ENCODE measurements at regions not wholly inside any gene's neighbourhood (a gene's known extent, or its start where the extent isn't known, plus 50 kb on each side); places are given as distances from the start of the nearest gene placed in this dataset.

DNA sequence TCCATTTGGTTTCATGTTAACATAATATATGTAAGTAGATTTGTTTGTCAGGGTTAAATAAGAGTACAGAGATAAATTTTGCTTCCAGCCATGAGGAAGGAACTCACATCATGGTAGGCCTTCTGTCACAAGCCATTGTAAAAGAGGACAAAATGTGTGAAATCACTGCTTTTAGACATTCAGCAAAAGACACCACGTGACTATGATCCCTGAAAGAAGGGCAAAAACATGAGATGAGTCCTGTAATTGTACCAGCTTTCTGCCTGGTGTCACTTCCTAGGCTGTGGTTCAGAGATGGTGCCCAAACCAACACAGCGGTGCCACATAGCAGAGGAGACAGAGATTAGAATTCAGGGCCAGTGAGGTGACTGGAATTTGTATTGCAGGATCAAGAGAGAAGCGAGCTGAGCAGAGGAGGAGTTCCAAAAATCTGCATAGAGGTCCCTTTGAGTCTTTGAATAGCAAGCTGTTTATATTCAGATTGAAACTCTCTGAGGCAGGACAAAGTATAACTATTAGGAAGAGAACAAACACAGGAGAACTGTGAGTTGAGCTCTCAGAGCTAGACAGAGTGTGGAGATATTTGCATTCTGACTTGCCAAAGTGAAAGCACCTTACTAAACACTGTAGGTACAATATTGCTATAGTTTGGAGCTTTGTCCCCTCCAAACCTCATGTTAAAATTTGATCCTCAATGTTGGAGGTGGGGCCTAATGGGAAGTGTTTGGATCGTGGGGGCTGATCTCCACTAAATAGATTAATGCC is 52.6 kb upstream of the PDE7B start:
- H3K79me2 ChIP-seq (ENCODE audit: insufficient read depth, low read length) = no peaks in the 10 kb centered on the region
- H3K9me3 ChIP-seq (ENCODE audit: insufficient read depth, low read length) = no peaks in the 10 kb centered on the region
- H3K27me3 ChIP-seq (ENCODE audit: low read length) = no peaks in the 10 kb centered on the region
- H2AFZ ChIP-seq (ENCODE audit: low read depth, low read length, severe bottlenecking) = no peak overlapping the region
- no peaks in the 10 kb centered on the region for H4K20me1 ChIP-seq (ENCODE audit: low read depth, low read length)
- TF ChIP-seq, protein P1, sequence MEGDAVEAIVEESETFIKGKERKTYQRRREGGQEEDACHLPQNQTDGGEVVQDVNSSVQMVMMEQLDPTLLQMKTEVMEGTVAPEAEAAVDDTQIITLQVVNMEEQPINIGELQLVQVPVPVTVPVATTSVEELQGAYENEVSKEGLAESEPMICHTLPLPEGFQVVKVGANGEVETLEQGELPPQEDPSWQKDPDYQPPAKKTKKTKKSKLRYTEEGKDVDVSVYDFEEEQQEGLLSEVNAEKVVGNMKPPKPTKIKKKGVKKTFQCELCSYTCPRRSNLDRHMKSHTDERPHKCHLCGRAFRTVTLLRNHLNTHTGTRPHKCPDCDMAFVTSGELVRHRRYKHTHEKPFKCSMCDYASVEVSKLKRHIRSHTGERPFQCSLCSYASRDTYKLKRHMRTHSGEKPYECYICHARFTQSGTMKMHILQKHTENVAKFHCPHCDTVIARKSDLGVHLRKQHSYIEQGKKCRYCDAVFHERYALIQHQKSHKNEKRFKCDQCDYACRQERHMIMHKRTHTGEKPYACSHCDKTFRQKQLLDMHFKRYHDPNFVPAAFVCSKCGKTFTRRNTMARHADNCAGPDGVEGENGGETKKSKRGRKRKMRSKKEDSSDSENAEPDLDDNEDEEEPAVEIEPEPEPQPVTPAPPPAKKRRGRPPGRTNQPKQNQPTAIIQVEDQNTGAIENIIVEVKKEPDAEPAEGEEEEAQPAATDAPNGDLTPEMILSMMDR (IDR thresholded peaks at IDR 0.05; ENCODE audit: insufficient read depth, low read length, poor library complexity, severe bottlenecking) = no peak
- TF ChIP-seq EZH2phosphoT487 (conservative IDR thresholded peaks at IDR 0.05; ENCODE audit: low read length) = no peak
- H3F3A ChIP-seq (ENCODE audit: insufficient read depth) = no peaks in the 10 kb centered on the region
- no peaks in the 10 kb centered on the region for H3K9me2 ChIP-seq (replicated peaks; ENCODE audit: insufficient read depth, low read length)
- H3K4me2 ChIP-seq (ENCODE audit: low read depth, low read length, poor library complexity, severe bottlenecking) = no peak overlapping the region
- H3K27ac ChIP-seq (ENCODE audit: low read depth, low read length) = no peak overlapping the region
- H3K9ac ChIP-seq (ENCODE audit: low read length) = no peak overlapping the region
- H3K4me3 ChIP-seq (ENCODE audit: insufficient read depth, low read length, poor library complexity, severe bottlenecking) = no peak overlapping the region
- no peaks in the 10 kb centered on the region for H3K36me3 ChIP-seq (ENCODE audit: low read length)

Data from SU-DHL-6 (cell line).